Muscle of back (tissue), 3 donors: ENCODE measurements at regions not wholly inside any gene's neighbourhood (a gene's known extent, or its start where the extent isn't known, plus 50 kb on each side); places are given as distances from the start of the nearest gene placed in this dataset.

Experiments
- DNase-seq, 3 donors: peaks; one replicate each; pipeline versions ENCODE4 v3.0.0 to v3.0.0-alpha.2; 2013

DNA sequence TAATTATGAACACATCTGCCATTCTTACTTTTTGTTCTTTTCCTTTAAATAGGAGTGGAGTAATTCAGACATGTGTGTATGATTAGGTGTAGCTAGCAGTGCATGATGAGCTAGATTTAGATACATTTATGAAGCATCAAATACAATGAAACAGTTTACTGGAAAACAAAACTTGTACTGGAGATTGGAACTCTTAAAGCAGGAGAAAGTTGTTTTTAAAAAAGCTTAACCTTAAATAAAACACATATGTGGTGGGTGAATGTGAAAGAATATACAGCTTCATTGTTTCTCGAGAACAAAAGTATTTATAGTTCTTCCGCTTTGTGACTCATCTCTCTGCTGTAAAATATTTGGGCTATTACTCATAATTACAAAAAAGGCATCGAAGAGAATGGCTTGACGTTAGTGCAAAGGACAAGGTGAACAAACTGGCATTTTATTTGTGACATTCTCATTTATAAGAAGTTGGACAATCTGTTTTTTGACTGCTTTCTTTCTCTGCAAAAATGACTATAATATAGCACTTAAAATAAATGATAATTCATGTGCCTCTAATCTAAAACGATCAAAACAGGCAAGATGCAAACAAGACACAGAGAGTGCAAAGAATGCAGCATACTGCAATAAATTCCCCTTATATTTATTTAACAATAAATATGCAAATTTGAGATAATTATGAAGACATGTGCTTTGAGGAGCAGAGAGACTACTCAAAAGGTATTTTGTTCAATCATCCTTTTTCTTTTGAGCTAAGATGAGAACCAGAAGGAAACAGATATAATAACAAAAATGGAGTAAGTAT lies 478.8 kb downstream of the CETN3 start:
- peak; percentile 13 to 55 (median 53) for DNase-seq

DNA sequence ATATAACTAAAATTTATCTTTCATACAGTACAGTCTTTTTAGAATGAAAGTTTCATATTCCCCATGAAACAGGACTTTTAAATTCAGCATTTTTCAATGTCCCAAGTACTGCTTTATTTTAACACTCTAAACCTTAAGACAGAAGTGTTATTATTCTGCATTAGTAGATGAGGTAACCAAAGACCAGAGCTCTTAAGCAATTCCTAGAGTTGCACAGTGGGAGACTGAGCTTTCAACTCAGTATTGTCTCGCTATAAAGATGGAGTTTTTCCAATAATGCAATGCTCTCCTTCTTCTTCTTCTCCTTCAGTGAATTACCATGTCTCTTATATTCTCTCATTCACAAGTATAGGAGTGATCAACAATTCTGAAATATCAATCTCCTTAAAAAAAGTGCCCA lies 479.7 kb downstream of the CETN3 start:
- DNase-seq: no peak

DNA sequence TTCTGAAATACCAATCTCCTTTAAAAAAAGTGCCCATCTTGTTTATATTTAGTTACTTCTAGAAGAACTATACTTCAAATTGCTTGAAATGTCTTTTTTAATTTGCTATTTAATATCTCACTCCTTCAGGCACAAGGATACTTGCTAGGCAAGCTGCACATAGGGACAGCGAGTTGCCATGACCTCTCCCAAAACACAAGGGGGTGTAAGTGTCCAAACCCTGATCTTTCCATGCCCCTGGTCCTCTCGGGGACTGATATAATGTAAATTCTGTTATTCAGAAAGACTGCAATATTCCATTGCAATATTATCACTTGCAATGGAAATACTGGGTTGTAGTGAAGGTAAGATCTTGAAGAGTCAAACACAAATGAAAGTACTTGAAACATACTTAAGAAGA lies 480.4 kb downstream of the CETN3 start:
- no peak for DNase-seq

DNA sequence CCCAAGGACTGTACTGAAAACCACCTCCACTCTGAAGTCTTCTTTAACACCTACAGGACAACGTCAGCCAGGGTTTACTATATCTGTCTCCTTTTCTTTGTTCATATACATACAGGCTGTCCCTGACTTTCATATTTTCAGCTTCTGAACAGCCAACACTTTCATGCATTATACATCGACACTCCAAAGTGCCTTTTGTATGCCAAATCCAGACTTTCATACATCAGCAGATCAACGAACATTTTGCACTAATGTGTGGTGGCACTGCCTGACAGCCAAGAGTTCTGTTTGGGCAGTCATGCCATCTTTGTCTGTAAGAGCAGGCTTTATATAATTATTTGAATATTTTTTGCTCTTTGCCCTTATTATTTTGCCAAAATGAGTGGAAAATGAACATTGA lies 487.4 kb downstream of the CETN3 start:
- DNase-seq: no peak

DNA sequence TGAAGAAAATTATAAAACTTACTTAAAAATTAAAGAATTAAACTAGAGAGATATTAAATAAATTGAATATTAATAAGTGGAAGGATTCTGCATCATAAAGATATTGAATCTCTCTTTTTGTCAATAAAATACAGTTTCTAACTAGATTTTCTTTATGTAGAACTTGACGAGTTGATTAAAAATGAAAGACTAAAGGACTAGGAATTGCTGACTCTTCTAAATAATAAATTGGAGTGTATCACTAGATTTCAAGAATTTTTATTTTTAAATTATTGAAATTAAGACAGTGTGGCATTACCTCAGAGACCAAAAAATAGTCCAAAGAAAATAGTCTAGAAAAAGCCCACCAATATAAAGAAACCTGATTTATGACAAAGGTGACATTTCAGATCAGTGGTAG lies 492.4 kb downstream of the CETN3 start:
- DNase-seq: no peak

DNA sequence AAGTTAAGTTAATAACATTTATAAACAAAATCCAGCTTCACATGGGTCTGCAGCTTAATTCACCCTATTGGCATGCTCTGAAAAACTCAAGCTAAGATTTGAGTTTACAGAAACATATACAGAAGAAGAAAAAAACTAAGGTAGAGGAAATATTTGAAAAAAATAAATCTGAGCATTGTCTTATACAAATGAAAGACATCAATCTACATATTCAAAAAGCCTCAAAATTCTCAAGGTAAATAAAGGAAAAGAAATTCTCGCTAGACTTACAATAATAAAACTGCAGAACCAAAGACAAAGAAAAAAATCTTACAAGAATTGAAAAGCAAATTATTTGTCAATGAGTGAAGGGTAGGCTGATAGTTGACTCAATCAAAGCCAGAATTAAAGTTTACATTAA lies 493.4 kb downstream of the CETN3 start:
- no peak for DNase-seq

DNA sequence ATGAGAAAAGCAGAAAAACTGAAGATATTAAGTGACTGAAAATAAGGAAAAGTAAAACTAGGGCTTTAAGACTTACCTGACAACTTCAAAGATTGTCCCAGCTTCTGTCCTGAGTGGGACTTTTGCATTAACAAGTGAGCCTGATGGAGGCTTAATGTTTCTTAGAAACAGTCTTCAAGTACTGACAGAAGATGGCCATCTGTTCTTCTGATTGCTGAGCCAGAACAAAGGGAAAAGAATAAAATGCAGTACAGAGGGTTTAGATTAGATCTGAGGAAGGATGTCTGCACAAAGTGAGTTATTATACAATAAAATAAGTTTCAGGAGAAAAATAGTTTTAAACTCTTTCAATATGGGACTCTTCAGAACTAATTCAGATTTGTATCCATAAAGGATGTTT lies 500.7 kb downstream of the CETN3 start:
- no peak for DNase-seq

DNA sequence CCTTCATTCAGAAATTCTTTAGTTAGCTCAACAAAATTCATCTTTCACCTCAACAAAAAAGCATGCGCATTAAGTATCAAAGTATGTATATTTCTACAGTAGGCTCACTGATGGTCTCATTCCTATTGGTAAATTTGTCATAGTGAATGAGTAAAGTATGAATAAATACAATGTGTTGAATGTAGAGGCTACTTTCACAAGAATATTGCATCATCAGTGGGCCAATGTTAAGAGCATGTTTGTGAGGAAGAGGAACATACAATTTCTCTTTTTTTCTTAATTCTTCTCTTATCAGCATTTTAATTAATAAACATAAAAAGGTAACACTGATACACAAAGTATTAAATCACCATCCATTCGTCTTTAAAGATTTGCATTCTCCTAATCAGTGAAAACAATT lies 505.1 kb downstream of the CETN3 start:
- no peak for DNase-seq

DNA sequence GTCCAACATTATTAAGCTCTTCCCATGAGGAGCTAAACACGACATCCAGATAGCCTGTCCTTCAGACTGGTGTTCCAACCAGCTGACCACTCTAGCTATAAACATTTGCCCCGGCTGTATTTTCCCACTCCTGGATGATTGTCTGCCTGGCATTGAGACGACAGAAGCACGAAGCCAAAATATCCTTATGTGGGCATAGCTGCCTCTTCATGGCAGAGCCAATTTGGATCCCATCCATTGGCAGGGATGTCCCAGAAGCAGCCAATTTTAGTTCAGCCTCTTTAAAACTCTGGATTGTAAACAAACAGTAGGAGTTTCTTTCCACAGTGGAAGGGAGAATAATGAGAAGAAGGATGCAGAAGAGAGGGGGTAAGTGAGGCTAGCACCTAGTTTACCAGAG lies 507.6 kb downstream of the CETN3 start:
- peak; percentile 49 to 68 (median 54) for DNase-seq

DNA sequence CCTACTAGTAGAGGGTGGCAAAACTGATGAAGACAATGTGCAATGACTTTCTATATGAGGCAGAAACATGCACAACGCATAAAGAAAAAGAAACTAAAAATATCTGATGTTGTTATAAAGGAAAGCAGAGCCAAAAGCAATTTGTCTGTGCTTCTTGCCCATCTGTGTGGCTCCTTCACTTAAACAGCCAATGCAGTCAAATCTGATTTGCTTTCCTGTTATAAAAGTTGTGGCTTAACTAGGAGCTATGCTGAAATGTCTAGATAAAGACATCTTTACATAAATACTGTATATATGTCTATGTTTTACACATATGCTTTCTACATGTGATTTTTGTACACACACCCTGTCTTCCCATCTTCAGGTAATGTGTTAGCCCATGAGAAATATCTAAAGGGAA lies 508.2 kb downstream of the CETN3 start:
- peak in 1 of 3 donors; percentile 3 for DNase-seq

DNA sequence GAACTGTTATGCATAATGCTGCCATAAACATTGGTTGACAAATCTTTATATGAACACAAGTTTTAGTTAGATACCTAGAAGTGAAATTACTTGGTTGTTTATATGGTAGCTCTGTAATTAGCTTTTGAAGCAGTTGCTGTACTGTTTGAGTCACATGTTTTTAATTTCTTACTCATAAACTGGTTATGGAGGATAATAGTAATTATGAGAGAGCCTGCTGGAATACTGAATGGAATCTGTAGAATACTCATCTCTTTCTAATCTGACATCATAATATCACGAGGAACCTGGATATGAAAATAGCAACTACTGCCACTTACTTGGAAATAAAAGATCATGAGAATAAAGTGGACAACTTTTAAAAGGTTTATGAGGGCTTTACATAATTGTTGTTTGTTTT lies 509.2 kb downstream of the CETN3 start:
- no peak for DNase-seq

DNA sequence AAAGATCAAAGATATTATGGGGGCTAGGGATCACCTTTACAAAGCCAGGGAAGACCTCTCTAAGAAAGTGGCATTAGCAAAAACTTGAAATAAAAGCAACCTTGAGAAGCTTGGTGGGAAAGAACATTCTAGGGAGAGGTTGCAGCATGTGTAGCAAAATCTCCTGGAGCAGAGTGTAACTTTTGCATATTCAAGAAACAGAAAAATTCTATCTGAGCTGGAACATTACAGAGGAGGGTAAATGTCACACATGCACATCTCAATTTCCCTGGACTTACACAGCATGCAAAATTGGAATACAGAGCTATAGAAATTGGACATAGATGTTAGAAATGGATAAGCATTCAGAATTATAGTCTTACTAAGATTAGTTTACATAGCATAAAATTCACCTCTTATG lies 510.0 kb downstream of the CETN3 start:
- DNase-seq: no peak

DNA sequence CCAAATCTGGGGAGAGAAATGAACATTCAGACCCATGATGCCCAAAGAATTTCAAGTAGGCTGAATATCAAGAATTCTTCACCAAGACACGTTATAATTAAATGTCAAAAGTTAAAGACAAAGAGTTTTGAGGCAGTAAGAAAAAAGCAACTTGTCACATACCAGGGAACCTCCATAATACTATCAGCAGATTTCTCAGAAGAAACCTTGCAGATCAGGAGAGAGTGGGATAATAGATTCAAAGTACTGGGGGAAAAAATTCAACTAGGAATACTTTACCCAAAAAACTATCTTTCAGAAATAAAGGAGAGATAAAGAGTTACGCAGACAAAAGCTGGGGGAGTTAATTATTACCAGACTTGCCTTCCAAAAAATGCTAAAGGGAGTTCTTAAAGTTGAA lies 516.0 kb downstream of the CETN3 start:
- no peak for DNase-seq

DNA sequence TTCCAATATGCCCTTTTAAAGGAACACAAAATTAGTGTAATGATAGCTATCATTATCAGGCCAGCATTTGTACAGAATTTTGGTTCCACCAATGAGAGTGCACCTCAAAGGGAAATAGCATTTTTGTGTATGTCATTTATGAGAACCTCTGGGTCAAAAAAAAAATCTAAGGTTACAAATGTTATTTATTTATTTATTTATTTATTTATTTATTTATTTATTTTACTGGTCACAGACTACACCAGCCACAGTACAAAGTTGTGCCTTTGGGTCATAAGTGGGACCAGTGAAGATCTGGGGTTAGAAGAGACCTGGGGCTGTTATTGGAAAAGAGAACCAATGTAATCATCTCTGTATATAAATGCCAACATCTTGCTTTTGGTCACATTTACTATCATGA lies 523.9 kb downstream of the CETN3 start:
- no peak for DNase-seq

DNA sequence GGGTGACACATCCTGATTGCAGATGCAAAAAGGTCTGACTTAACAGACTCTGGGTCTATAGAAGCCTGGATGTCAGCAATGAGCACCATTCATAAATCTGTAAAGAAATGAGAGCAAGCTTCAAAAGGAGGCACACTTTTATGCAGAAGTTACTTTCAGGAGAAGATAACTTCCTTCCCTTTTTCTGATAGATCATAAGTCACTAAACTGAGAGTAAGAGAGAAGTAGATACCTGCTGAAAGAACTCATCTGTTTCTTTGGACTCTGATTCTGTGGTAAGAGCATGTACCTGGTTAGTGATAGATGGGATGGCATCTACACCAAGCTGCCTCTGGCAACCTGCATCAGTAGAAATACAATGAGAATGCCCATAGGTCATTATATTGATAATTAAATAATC lies 525.6 kb downstream of the CETN3 start:
- DNase-seq: no peak

DNA sequence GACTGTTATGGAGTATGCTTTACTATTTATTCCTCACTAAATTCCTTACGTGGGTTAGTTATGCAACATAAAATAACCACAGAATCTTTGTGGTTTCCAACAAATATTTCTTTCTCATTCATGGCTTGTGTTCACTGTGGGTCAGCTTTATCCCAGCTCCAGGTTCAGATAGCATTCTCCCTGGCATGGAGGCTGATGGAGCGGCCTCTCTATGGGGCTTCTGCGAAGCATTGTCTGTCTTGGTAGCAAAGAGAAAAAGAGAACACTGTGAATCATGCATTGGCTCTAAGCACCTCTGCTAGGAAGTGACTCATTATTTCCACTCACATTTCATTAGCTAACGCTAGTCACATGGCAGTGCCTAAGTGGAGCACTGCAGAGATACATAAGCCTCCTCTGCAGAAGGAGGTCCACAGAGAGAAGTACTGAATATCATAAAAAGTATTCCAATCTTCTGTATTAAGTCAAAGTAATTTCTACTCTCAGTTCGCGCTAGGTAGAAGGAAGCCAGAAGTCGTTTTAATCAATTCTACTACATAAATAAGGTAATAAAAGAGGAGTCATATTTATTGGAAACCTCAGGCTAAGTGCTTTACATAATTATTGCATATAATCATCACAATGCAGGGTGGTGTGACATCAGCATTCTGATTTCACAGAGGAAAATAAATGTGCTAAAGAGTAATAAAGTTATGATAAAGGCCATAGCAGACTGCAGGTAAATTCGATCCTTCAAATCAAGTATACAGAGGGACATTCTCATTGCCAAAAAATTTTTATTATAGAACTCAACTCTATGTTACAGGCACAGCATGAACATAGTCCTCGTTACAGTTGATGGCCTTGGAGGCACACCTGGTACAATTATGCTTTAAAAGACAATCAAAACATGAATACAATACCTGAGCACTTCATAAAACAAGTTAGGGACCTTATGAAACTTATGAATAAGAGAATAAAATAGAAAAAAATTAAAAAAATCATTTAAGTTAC lies 531.1 kb downstream of the CETN3 start:
- peak; percentile 3 to 76 (median 15) for DNase-seq

DNA sequence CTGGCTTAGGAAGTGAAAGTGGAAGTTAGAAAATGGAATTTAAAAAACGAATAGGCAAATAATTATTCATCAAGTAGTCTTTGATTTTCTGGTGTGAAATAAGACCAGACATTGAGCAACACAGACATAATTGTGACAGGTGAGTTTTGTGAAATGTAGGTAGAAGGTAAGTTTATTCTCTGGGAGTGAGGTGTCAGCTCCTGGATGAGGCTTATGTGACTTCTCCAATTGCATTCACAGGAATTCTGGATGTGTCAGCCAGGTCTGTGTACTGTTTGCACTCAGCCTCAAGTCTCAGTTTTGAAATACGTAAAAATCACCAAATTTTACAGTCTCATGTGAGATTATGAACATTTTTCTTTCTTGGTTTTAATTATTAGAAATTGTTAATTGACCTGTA lies 537.6 kb downstream of the CETN3 start:
- no peak for DNase-seq

DNA sequence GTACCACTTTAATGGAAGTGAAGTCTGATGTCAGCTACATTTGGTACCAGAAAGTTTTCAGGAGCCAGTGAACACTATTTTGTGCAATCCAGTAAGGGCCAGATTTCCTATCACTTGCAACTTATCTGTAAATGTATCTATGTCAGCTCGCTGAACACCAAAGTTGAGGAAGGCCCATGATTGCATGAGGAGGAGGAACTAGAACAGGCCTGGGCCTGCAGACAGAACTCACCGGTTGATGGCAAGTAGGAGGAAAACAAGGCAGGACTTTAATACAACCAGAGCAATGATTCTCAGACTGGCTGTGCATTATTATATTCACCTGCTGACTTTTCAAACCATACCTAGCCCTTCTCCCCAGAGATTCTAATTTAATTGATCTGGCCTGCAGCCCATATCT lies 540.2 kb downstream of the CETN3 start:
- DNase-seq: no peak

DNA sequence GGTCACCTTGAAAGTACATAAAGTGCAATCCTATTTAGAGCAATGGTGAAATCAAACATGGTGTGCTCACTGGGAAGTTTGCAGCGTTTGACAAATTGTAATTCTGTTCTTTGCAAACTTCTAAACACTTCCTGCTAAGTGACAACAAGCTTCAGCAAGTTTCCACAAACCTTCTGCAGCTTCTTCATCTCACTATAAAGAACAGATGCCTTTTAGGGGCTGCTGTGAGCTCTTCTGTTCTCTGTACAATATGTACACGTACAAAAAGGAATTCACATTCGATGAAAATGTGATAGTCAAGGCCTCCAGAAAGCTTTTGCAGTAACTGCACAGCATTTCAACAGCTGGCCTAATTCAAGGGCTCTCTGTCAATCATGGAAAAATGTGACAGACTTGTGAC lies 543.1 kb downstream of the CETN3 start:
- no peak for DNase-seq

DNA sequence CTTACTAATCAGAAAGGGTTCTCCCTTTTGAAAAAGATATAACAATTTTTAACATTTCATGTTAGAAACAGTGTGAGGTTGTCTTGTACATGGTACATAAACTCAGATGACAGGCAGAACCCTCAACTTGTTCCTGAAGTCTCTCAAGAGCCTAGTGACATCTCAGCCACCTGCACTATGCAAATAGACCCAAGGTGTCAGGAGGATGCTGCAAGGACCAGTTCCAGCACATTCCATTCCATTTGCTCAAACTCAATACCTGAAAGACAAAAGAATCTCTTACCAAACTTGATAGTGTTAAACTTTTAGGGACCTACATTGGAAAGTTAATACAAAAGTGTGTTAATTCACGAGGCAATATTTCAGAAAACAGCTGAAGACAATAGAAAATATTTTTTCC lies 544.6 kb downstream of the CETN3 start:
- no peak for DNase-seq

DNA sequence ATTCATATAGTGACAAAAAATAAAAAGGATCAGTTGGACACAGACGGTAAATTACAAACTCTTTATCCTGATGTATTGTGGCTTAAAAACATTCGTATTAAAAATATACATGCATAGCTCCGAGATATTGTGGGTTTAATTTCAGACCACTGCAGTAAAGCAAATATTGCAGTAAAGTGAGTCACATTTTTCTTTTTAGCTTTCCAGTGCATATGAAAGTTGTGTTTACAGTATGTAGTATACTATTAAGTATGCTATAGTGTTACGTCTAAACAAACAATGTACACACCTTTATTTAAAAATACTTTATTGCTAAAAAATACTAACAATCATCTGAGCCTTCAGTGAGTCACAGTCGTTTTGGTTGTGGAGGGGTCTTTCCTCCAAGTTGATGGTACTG lies 551.8 kb downstream of the CETN3 start:
- DNase-seq: no peak

DNA sequence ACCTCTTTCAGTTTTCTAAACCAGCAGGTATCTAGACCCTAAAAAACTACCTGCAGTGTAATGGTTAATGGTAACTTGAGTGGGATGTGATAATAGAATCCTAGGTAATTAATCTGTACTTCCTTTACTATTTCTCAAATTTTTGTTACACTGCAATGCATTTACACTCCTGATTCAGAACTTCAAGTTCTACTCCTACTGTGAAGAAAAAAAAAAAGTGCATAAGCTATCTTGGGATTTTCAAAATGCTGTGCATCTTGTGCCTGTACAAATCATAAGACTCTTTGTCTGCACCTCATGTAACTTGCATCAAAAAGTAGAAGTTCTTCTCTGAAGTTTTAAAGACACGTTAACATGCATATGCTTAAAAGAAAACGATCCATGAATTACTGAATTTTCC lies 554.1 kb downstream of the CETN3 start:
- DNase-seq: no peak

DNA sequence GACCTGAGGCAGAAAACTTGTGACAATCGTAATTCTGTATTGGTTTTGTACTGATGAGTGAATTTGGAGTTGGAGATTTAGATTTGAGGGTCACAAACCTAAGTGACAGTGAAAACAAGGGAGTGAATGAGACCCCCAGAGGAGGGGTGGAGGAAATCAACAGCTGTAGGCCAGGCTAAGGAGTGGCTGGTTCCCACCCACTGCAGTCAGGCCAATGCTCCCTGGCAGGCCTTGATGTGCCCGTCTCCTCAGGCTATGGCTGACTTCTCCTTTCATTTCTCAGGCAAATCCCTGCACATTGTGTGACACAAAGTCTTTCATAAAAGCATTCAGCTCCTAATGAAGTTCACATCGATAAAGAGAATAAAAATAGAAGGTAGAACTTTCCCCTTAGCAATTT lies 557.6 kb downstream of the CETN3 start:
- DNase-seq: no peak
